Right kidney (tissue), 1 donor: ENCODE measurements at regions not wholly inside any gene's neighbourhood (a gene's known extent, or its start where the extent isn't known, plus 50 kb on each side); places are given as distances from the start of the nearest gene placed in this dataset.
"Not testable (repeated sequence)": the region's sequence is repeated elsewhere in the genome, so short reads cannot be mapped to it uniquely, and the experiment has no call there.

Experiments
- DNase-seq: peaks from one replicate; pipeline ENCODE4 v3.0.0-alpha.2; 2016

DNA sequence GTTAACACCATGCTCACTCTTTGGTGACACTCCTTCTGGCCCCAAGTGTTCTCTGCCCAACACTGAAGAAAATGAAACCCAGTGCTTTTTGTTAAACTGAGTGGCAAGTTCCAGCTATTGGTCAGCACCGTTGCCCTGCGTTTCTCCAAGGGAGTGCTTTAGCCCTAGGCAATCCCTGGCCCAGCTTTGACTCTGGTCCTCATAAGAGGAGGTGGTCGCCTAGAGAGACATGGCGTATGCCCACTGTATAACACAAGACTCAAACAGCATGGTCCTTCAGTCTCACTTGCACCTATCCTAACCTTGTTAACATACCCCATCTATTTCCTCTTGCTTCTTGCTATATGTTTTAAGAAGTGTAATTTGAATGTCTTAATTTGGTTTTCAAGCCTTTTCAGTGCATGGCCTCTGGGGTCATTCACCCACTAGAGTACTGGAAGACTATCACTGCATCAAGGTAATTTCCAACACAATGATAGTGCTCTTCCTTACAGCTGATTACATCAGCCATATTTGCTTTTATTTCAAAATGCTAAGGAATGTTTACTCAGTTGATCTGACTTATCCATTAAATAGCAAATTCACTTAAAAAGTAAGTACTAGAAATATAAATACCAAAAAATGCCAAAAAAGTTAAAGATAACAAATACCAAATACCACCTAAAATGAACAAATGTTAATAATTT, 190.5 kb upstream of the SOX21 start:
- no peak for DNase-seq

GRCh38 chr13:94901070-94901469, 188.7 kb upstream of the SOX21 start:
- no peak for DNase-seq

- DNase-seq = no peak
Measured at GRCh38 chr13:94896719-94897317, 184.5 kb upstream of the SOX21 start.

GRCh38 chr13:94896238-94896637, 183.9 kb upstream of the SOX21 start:
- DNase-seq = no peak

DNA sequence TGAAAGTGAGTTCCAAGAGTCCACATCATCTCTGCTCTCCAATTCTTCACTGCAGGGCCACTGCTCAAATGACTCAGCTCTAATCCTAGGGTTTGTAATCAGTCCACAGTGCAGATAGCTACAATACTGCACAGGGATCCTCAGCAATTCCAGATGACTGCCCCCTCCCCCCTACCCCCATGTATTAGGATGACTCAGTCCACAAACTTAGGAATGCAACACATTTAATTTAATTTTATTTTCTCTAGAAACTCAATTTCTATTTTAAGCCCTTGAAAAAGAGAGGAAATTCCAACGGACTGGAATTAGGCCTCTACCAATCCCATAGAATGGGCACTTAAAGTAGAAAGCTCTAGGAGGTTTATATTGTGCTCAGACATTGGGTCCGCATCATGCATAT, 173.8 kb upstream of the SOX21 start:
- DNase-seq = no peak

DNA sequence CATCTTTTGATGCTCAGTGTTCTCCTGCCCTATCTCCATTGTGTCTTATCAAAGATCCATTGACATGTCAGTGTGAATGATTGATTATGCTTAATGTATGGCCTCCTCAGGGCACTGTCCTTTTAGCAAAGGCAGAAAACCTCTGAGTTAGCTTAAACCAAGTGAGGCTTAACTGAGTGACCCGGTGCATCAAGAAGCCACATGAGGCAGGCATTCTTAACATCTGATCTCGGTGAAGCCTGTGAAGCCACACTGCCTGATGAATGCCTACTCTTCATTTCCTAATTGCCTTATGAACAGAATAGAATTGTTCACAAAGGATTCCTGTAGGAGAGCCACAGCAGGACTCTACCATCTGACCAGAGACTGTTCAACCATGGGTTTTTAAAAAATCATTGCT, 168.1 kb upstream of the SOX21 start:
- no peak for DNase-seq

DNA sequence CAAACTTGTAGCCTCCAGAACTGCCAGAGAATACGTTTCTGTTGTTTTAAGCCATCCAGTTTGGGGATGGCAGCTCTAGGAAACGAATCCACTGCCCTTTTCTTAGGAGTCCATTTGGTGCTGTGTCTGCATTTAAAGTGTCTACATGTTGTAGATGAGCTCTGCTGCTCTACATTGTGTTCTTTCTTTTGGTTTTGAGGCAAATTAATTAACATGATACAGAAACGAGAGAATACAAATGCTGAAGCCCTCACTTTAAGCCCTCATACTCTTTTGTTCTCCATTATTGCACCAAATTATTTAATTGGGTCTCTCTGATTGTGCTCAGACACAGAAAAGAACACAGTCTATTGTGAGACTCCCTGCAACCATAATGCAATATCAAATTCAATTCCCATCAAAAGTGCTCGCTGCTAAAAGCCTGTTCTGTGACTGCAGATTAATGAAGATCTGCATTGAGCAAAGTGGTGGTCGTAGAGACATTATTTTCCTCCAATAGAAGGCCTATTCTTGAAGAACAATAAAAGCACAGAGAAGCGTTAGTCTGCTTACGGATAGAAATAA, 166.3 kb upstream of the SOX21 start:
- no peak for DNase-seq

GRCh38 chr13:94864474-94864873, 152.1 kb upstream of the SOX21 start:
- DNase-seq = no peak

DNA sequence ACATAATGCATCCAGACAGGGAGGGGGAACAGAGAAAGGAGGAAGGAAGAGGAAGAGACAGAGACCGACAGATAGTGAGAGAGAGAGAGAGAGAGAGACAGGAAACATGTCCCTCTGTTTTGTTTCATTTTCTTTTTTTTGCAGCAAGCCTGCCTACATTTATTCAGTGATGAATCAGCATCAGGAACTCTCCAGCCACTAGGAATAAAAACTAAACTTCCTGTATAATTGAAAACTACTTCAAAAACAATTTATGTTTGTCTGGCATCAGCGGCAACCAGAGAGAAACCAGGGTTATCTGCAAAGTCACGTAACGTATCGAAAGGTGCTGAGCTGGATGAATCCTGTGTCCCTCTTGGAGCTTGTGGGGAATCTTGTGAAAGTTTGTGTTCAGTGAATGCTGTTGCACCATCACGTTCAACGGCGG, 148.6 kb upstream of the SOX21 start:
- no peak for DNase-seq

DNA sequence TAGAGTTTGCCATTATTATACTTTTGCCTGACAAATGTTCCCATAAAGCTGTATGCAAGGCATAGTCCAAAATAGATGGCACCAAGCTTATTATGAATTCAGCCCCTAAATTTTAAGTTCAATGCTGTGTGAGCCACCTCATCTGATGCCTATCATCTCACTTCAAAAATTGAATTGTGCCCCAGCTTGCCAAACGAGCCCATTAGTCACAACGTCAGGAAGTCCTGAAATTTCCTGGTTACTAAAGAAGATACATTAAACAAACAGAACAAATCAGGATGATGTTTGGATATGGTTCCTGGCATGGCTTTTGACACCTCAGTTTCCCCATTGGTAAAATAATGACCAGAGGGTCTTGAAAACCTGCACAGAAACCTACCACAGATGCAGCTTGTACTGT, 147.5 kb upstream of the SOX21 start:
- no peak for DNase-seq

GRCh38 chr13:94859278-94859691, 146.9 kb upstream of the SOX21 start:
- no peak for DNase-seq

GRCh38 chr13:94858856-94859255, 146.5 kb upstream of the SOX21 start:
- DNase-seq = no peak

GRCh38 chr13:94854688-94855087, 142.3 kb upstream of the SOX21 start:
- no peak for DNase-seq

GRCh38 chr13:94851576-94851975, 139.2 kb upstream of the SOX21 start:
- no peak for DNase-seq

DNA sequence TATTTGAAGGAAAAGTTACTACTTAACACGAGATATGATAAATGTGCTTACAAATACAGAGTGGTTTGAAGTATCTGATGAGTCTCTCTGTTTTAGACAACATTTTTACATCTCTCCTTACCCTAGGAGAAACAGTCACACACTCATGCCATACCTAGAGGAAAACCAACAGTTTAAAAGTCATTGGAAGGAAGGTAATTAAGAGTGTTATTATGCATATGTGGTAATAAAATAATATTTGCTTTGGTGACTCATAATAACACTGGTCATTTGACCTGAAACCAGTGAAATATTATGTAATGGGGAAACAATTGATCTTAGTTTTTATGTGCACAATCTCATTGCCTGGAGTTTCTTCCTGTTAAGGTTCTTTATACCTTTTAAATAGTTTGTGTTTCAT, 136.9 kb upstream of the SOX21 start:
- DNase-seq = no peak

DNA sequence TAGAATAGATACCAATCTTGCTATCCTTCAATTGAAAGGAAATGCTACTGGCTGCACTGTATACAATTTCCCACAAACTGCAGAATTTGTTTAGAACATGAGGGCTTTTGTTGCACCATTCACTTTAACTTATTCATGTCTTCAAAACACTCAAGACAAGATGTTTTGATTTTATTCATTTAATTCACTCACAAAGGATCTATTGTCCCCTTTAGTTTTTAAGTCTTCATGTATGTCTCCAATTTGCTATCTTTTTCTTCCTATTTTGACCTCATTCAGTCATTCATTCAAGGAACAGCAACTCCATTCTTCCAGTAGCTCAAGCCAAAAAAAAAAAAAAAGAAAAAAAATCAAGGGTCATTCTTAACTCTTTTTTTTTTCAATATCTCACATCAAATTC, 130.6 kb upstream of the SOX21 start:
- DNase-seq = no peak

- DNase-seq = not testable (repeated sequence)
Measured at GRCh38 chr13:94837056-94837455, 124.7 kb upstream of the SOX21 start.

DNA sequence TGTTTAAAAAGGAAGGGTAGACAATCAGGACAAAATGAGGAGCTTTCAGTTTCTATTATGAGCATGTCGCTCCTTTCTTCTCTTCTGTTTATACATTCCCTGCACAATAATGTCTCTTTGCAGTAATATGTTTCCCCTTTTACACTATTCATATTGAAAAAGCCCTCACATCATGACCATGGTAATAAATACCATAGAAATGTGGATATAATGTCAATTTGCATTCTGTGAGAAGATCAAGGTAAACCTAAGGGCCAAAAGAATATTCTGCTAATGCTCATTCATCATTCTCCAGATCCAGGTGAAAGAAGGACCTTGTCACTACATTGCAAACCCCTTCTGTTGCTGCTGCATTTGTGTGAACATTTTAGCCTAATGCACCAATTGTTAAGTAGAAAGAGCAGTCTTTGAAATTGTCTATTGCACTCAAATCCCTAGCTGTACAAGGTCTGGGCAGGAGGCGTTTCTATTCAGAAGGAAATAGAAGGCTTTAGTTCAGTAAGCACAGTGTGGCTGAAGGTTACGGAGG, 117.6 kb upstream of the SOX21 start:
- no peak for DNase-seq

GRCh38 chr13:94829185-94829836, 117.0 kb upstream of the SOX21 start:
- DNase-seq = no peak

- no peak for DNase-seq
Measured at GRCh38 chr13:94827566-94827965, 115.2 kb upstream of the SOX21 start.

DNA sequence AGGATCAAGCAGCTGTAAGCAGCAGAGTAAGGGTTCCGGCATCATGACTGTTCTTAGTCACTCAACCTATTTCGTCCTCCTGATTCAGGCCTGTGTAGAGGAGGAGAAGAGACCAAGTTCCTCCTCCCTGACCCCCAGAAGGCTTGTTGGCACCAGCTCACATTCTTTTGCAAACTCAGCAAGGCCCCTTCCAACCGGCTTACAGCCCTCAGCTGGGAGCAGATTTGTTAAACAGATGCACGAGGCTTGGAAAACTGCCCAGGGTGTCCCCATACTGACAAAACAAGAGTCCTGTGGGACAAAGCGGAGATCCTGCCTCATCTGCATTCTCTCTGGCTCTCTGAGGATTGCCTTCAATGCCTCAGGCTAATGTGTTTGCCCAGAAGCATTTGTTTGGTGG, 113.2 kb upstream of the SOX21 start:
- no peak for DNase-seq

GRCh38 chr13:94824601-94825000, 112.3 kb upstream of the SOX21 start:
- no peak for DNase-seq

GRCh38 chr13:94822356-94822755, 110.0 kb upstream of the SOX21 start:
- DNase-seq = no peak
